Lung microvascular endothelial cell (primary cell): ENCODE measurements at regions not wholly inside any gene's neighbourhood (a gene's known extent, or its start where the extent isn't known, plus 50 kb on each side); places are given as distances from the start of the nearest gene placed in this dataset.
"Not testable (repeated sequence)": the region's sequence is repeated elsewhere in the genome, so short reads cannot be mapped to it uniquely, and the experiment has no call there.

Experiments used
- DNase-seq, 2 donors: peaks; one replicate each; pipeline versions ENCODE4 v3.0.0 to v3.0.0-alpha.2; 2010; ENCODE audit warnings: low read depth in 2 of 2

GRCh38 chr16:75780669-75781068 is 54.4 kb upstream of the CPHXL start:
- DNase-seq, result no peak

- no peak for DNase-seq
These were observed 55.5 kb upstream of the CPHXL start for GRCh38 chr16:75781683-75782343.

- DNase-seq, result no peak
These were observed 61.1 kb upstream of the CPHXL start for GRCh38 chr16:75787440-75787839.

- DNase-seq, result peak; percentile 57 to 68
These were observed 62.9 kb upstream of the CPHXL start for GRCh38 chr16:75789237-75789636.

GRCh38 chr16:75792771-75793492 is 66.6 kb upstream of the CPHXL start:
- peak in 1 of 2 donors; percentile 37 for DNase-seq

GRCh38 chr16:75793641-75794040 is 67.4 kb upstream of the CPHXL start:
- no peak for DNase-seq

- no peak for DNase-seq
These were observed 68.1 kb upstream of the CPHXL start for GRCh38 chr16:75794426-75794825.

GRCh38 chr16:75798714-75799113 is 72.4 kb upstream of the CPHXL start:
- no peak for DNase-seq

GRCh38 chr16:75801307-75801706 is 75.0 kb upstream of the CPHXL start:
- peak in 1 of 2 donors; percentile 8 for DNase-seq

GRCh38 chr16:75803753-75804152 is 77.5 kb upstream of the CPHXL start:
- no peak for DNase-seq

- DNase-seq, result no peak
These were observed 78.1 kb upstream of the CPHXL start for GRCh38 chr16:75804368-75804767.

- DNase-seq, result no peak
These were observed 79.7 kb upstream of the CPHXL start for GRCh38 chr16:75805946-75806345.

- DNase-seq, result no peak
These were observed 80.2 kb upstream of the CPHXL start for GRCh38 chr16:75806487-75806886.

- no peak for DNase-seq
These were observed 84.1 kb upstream of the CPHXL start for GRCh38 chr16:75810342-75810741.

- no peak for DNase-seq
These were observed 84.8 kb upstream of the CPHXL start for GRCh38 chr16:75811020-75811634.

- DNase-seq, result no peak
These were observed 92.2 kb upstream of the CPHXL start for GRCh38 chr16:75818491-75818890.

- DNase-seq, result no peak
These were observed 94.4 kb upstream of the CPHXL start for GRCh38 chr16:75820672-75821071.

GRCh38 chr16:75821117-75821516 is 94.8 kb upstream of the CPHXL start:
- no peak for DNase-seq

GRCh38 chr16:75825750-75826149 is 99.5 kb upstream of the CPHXL start:
- DNase-seq, result not testable (repeated sequence)

GRCh38 chr16:75827372-75828038 is 101.2 kb upstream of the CPHXL start:
- not testable (repeated sequence) for DNase-seq

- DNase-seq, result not testable (repeated sequence)
These were observed 107.1 kb upstream of the CPHXL start for GRCh38 chr16:75833385-75833784.

- DNase-seq, result no peak
These were observed 110.2 kb upstream of the CPHXL start for GRCh38 chr16:75836347-75837010.
